GM18507 (cell line): ENCODE measurements at regions not wholly inside any gene's neighbourhood (a gene's known extent, or its start where the extent isn't known, plus 50 kb on each side); places are given as distances from the start of the nearest gene placed in this dataset.

Source experiments
- DNase-seq: peaks from one replicate; pipeline ENCODE4 v3.0.0; 2011; ENCODE audit warnings: low read depth; ENCODE audit not compliant: insufficient read length; ENCODE audit errors: extremely low spot score
- FAIRE-seq: peaks from 2 replicates; lab custom pipeline; 2011; peaks lifted over from hg19 to GRCh38; lab: Jason Lieb, UNC

GRCh38 chr11:70530629-70531185 is 132.4 kb downstream of the CTTN start:
- no peak for DNase-seq
- FAIRE-seq, result no peak

- FAIRE-seq (no peak), DNase-seq (no peak)
Measured at GRCh38 chr11:70531281-70532065, 133.1 kb downstream of the CTTN start.

- FAIRE-seq (no peak), DNase-seq (no peak)
Measured at GRCh38 chr11:70532066-70532440, 133.7 kb downstream of the CTTN start.

- DNase-seq (no peak), FAIRE-seq (no peak)
Measured at GRCh38 chr11:70532731-70533130, 134.4 kb downstream of the CTTN start.

GRCh38 chr11:70535191-70535971 is 137.1 kb downstream of the CTTN start:
- DNase-seq, result no peak
- no peak for FAIRE-seq

GRCh38 chr11:70536051-70536877 is 137.9 kb downstream of the CTTN start:
- DNase-seq, result no peak
- FAIRE-seq, result no peak

- no peak for DNase-seq
- FAIRE-seq, result no peak
Measured at GRCh38 chr11:70537576-70538571, 139.5 kb downstream of the CTTN start.

- no peak for DNase-seq
- FAIRE-seq, result no peak
Measured at GRCh38 chr11:70538641-70539359, 140.5 kb downstream of the CTTN start.

- FAIRE-seq (no peak), DNase-seq (no peak)
Measured at GRCh38 chr11:70539360-70540095, 141.2 kb downstream of the CTTN start.

GRCh38 chr11:70540196-70540595 is 141.9 kb downstream of the CTTN start:
- DNase-seq (no peak), FAIRE-seq (no peak)

- FAIRE-seq (no peak), DNase-seq (no peak)
Measured at GRCh38 chr11:70541176-70541575, 142.8 kb downstream of the CTTN start.

GRCh38 chr11:70541699-70542098 is 143.4 kb downstream of the CTTN start:
- no peak for DNase-seq
- FAIRE-seq, result no peak

- FAIRE-seq (no peak), DNase-seq (no peak)
Measured at GRCh38 chr11:70542406-70542805, 144.1 kb downstream of the CTTN start.

- FAIRE-seq (no peak), DNase-seq (no peak)
Measured at GRCh38 chr11:70542811-70543210, 144.5 kb downstream of the CTTN start.

- DNase-seq (no peak), FAIRE-seq (no peak)
Measured at GRCh38 chr11:70543611-70544010, 145.3 kb downstream of the CTTN start.

- no peak for DNase-seq
- FAIRE-seq, result no peak
Measured at GRCh38 chr11:70544067-70544773, 145.9 kb downstream of the CTTN start.
